UCSD-AML1 (cell line): ENCODE measurements at regions not wholly inside any gene's neighbourhood (a gene's known extent, or its start where the extent isn't known, plus 50 kb on each side); places are given as distances from the start of the nearest gene placed in this dataset.

Source experiments
- DNase-seq: peaks from one replicate; lab custom pipeline; 2025; ENCODE audit not compliant: unreplicated experiment; lab: John Stamatoyannopoulos, UW

DNA sequence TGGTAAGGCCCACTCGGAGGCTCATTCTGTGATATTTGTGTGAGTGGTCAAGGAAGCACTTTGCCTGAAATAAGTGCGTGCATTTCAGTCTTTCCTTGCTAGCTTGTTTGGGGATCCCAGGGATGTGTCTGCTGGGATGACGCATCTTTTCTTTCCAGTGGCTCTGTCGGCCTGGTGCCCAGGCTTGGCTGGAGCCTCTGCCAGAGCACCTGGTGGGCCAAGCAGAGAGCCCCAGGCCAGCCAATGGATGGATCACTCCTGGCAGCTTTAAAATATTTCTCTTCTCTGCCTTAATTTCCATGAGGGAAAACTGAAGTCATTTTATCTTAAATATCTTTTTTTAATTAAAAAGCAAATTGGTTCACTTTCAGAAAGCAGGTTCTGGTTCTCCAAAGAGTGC is 501.8 kb upstream of the HS6ST1 start:
- DNase-seq = no peak

GRCh38 chr2:128821010-128821409 is 502.3 kb upstream of the HS6ST1 start:
- no peak for DNase-seq

DNA sequence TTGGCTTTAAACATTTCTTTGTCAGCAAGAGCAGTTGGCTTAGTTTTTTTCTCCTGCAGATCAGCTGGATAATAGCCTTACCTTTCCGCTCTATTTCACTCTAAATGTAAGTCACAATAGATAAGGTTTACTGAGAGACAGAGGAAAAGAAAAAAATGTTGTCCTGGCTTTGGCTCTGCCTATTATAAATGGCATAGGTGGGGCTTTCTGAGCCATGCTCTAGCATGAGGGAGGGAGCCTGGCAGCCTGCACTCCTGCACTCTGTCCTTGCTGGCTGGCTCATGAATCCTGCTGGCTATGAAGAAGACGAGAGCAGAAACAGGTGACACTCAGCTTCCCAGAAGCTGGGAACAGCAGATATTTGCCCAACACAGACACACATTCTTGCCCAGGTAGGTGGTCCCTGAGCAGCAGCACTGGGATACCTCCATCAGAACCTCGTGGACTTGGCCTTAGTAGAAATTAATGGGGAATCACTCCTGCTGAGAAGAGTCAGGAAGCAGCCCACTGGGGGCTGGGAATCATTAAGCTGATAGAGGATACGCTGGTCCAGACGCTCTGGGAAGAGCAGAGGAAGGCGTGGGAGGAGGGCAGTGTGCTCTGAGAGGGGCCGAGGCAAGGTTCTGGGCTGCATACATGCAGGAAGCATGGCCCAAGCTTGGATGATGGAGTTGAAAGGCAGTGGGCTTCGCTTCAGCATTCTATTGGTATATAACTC is 514.4 kb upstream of the HS6ST1 start:
- DNase-seq = no peak

- no peak for DNase-seq
These were observed 515.0 kb upstream of the HS6ST1 start for GRCh38 chr2:128833664-128834027.

- DNase-seq = no peak
These were observed 515.7 kb upstream of the HS6ST1 start for GRCh38 chr2:128834207-128834879.

DNA sequence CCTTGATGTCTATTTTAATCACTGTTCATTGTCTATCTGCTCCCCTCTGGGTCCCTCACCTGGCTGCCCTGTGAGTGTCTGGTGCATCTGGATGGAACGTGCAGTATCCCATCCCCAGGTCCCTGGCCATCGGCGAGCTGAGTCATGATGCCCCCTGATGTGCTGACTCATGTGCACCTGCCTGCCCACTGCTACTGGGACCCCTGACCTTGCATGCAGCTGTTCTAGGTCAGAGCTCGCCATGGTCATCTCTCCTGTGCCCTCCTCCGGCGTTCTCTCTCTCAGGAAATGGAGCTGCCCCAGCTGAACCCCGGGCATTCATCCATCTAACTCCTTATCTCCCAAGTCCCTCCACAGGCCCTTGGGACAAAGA is 516.2 kb upstream of the HS6ST1 start:
- no peak for DNase-seq

DNA sequence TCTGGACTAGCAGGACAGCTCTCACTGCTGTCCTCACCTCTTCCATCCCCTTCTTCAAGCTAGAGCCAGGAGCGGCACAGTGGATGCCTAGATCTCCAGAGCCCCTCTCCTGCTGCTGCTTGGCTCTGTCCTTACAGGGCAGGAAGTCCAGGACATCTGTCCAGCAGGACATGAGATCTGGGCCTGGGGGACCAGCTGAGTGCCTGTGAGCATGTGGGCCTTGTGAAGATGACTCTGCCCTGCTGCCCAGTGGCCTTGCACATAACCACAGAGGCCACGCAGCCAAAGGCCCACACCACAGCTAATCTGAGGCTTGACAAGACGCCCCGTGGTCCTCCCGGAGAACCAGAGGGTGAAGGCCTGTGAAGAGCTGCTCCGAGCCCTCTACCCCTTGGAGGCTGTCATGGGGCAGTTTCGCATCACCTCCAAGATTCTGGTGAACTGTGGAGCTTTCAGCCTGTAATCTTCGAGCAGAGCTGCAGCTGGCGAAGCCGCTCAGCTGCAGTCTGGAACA is 516.7 kb upstream of the HS6ST1 start:
- DNase-seq = no peak

GRCh38 chr2:128835974-128836373 is 517.3 kb upstream of the HS6ST1 start:
- no peak for DNase-seq

DNA sequence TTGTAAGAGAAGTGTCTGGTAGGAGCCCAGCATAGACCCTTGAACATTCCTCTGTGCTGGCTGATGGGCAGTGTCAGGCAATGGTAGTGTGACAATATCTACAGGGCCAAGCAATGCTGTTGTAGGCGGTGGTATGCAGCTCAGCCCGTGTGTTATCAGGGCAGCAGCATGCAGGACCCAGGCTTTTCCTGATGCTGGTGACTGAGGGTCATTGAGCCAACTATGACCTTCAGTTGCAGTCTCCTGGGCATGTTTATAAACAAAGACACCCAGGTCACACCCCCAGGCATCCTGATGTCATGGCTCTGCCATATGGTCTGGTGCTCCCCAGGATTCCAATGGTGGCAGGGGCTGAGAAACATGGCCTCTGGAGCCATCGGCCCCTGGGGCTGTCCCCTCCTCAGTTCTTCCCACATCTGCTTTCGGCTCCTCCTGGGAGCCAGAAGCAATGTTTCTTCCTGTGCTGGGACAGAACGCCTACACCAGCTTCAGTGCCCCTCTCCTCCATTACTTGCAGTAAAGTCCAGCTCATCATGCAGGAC is 518.0 kb upstream of the HS6ST1 start:
- no peak for DNase-seq

DNA sequence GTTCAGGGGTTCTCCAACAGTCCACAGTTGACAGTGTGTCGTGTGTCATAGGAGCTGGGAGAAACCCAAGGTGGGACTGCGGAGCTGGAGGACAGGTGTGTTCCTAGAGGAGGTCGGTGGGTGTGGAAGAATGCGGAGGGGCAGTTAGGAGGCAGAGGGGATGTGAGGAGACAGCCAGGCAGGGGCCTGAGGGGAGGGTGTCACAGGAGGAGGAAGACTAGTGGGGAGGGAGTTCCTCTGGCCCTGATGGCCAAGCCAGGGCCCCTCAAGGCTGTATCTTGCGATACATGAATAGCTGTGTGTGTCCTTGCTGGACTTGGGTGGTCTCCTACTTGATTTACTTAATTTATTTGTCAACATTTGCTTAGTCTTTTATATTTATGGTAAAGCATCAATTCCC is 519.6 kb upstream of the HS6ST1 start:
- DNase-seq = no peak

DNA sequence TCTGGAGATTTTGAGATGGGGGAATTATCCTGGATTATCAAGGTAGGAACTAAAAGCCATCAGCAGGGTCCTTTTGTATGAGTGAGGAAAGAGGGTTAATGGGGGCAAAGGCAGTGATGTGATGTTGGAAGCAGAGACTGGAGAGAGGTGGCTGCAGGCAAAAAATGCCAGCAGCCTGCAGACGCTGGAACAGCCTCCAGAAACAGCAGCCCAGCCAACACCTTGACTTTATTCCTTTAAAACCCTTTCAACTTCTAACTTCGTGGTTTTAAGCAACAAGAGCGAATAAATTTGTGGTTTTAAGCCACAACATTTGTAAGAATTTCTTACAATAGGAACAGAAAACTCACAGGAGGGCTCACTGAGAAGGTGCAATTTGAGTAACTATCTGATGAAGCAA is 523.1 kb upstream of the HS6ST1 start:
- no peak for DNase-seq

GRCh38 chr2:128867311-128867710 is 548.6 kb upstream of the HS6ST1 start:
- no peak for DNase-seq

DNA sequence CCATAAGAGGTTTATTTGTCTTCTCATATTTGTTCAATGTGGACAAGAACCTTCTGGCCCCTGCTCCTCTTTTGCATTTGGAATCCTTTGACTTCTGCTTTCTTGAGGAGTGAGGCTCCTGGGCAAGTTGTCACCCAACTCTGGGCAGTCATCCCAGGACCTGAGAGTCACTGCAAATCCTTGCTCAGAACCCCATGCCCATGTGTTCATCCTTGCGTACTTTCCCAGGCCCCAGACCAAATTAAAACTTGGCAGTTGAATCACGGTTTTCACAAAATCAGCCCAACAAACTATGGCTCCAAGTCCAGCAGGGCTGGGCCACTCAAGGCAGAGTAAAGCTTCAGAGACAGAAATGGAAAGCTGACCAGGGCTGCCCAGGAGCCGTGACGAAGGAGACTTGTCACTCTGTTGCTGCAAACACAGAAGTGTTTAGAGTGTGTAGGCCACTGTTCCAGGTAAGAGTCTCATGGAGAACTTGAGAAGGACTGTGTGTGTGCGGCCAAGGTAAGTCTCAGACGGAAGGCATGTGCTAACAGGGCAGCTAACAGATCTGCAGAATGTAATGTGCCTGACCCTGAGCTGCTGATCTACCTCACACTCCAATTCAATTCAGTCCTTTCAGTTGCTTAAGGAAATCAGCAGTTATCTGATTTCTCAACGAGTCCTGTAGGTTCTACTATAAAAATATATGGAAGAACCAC is 549.4 kb upstream of the HS6ST1 start:
- no peak for DNase-seq

DNA sequence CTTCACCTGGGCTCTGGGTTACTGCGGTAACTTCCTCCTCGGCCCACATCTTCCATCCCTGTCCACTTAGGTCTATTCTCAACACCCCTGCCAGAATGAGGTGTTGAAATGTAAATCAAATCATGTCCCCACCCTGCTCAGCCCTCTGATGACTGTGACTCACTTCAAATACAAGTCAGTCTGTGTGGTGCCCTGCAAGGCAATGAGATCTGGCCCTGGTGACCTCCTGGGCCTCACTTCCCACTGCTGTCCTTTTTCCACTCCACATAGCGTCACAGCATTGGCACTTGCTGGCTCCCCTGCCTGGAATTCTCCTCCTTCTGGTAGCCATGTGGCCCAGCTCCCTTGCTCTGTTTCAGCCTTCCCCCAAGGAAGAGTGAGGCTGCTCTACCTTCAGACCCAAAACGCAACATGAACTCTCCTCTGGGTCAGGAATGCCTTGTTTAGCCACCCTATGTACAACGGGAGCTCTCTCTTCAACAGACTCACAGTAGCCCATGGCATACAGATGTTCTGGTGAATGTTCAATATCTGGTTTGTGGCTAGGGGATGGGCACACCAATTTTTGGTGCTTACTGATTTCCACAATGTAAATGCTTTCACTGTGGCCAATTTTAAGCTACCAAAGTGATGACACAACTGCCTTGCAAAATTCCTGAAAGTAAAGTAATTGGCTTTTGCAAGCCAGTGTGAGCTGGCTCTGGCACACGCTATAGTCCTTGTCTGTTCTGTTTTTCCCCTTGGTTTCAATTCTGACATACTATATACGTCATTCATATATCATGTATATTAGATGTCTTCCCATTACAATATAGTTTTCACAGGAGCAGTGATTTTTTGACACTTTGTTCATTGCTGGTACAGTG is 550.3 kb upstream of the HS6ST1 start:
- DNase-seq = no peak

DNA sequence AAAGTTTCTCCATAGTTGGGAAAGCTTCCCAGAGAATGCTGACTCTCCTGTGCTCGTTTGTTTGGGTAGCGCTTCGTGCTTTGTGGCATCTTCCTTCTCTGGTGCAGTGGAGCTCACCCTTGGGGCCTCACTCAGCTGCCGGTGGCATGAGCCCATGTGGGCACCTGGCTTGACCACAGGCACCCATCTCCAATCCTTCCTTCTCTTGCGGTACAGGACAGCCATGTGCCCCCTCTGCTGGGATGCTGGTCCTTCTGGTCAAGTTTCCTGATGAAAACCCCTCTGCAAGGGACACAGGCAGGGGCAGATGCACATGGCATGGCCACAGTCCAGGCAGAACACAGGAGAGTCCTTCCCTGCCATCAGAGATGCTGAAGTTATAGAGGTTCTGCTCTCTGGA is 555.9 kb upstream of the HS6ST1 start:
- DNase-seq = no peak

DNA sequence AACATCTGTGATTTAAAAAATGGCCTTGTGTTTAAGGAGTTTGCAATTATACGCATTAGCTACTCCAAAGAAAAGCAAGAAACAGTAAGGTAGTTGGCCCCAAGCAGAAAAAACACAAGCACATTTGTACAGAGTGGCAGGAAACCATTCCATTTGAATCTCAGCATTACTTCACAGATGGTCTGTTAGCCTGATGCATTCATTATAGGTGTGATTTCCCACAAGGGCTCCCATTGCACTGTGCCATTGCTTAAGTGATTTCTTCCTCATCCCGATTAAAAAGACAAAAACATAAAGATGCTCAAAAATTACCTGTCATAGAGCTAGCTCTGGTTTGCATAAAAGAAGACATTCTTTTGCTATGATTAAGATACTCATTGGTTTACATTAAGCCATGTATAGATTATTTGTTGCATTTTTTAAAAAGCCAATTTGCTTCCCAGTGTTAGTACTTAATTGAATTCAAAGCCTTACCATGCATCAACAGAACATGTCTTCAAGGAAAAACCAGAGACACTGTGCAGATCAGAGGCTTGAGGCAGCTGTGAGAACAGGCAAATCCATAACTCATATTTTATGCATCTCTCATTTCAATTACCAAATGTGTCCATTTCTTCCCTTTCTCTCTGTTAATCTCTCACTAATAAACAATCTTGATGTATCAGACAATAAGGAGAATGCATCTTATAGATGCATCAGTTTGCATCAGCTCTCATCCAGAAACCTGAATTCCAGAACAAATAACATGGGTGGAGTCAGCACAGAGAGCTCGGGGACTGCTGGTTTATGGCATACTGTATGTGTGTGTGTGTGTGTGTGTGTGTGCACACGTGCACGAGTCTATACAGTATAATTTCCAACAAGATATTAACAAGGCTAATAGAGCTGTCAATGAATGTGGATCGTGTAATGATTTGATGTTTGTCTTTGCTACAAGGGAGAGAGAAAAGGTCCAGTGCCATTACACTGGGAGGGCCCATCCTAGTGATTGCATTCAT is 558.6 kb upstream of the HS6ST1 start:
- DNase-seq = no peak

DNA sequence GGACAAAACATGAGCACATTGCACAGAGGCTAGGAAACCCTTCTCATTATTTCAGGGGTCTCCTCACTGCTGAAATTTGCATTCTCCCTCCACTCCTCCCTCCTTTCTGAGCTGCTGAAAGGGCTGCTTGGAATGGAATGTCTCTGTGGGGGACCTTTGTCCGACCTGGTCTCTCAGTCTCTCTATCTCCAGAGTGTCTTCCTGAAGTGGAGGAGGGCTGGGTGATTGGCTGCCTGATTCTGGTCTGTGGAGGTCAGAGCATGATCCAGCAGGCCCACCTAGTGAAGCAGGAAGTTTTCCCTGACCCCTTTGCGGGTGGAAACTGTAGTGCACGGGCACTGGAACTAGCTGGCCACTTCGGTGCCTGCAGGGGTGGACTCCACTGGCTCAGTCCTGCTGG is 560.5 kb upstream of the HS6ST1 start:
- no peak for DNase-seq

GRCh38 chr2:128894896-128895295 is 576.2 kb upstream of the HS6ST1 start:
- no peak for DNase-seq

DNA sequence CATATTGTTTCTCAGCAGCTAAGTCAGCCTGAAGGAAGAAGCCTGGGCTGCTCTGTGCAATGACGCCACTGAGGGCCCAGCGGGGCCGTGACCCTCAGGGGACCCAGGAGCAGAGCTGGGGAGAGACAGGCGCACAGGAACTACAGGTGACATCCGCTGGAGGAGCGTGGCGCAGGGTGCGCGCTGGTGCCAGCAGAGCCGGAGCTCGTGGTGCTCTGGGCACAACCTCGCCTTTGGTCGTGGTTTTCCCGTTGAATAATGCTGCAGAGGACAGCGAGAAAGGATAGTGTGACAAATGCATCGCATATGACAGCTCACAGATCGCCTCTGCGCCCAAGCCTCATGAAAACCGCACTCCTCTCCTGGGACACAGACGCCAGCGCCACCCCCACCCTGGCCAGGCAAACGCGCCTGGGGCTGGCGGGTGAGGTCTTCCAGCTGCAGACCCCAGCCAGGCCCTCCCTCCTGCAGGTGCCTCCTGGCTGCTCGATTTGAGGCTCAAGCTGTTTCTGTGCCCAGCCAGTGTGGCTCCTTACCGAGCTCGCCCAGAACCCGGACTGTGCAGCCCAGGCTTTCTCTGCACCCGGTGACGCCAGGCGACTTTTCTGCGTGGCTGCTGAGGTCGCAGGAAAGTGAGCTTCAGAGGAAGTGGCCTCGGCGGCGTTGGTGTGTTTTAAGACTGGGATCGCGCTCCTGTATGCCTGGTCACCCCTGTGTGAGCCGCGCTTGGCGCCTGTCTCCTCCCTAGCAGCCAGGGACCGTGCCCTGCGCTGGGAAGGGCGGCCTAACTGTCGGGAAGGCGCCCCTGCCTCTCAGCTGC is 583.1 kb upstream of the HS6ST1 start:
- DNase-seq = no peak
